ENCODE measurements at regions not wholly inside any gene's neighbourhood (a gene's known extent, or its start where the extent isn't known, plus 50 kb on each side); places are given as distances from the start of the nearest gene placed in this dataset.

DNA sequence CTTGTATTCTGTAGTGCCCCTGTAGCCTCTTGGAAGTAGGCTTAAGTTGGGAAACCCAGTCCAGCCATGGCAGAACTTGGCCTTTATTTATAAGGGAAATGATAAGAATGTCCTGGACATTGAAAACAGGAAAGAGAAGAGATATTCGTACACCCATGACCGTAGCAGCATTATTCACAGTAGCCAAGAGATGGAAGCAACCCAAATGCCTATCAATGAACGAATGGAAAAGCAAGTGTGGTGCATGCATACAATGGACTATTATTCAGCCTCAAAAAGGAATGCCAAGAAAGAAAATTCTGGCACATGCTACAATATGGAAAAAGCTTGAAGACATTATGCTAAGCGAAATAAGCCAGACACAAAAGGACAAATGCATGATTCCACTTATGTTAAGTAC, 315.3 kb downstream of the CXCL12 start:
- DNase-seq (ENCODE audit: low read depth, low spot score): no peak
- in situ Hi-C loops (cut with HindIII; ENCODE audit: low sequenced_read_pairs): no loop called here
- no peak for TF ChIP-seq CTCF (IDR thresholded peaks at IDR 0.05; ENCODE audit: low read depth, low read length)
- no peak overlapping the region for H3K4me3 ChIP-seq (ENCODE audit: low read depth, low read length)

GRCh38 chr10:44068716-44069482, 316.0 kb downstream of the CXCL12 start:
- no peak for TF ChIP-seq CTCF (IDR thresholded peaks at IDR 0.05; ENCODE audit: low read depth, low read length)
- in situ Hi-C loops (cut with HindIII; ENCODE audit: low sequenced_read_pairs): no loop called here
- DNase-seq (ENCODE audit: low read depth, low spot score): no peak
- H3K4me3 ChIP-seq (ENCODE audit: low read depth, low read length): no peak overlapping the region

- DNase-seq (ENCODE audit: low read depth, low spot score): no peak
- in situ Hi-C loops (cut with HindIII; ENCODE audit: low sequenced_read_pairs): no loop called here
- no peak overlapping the region for H3K4me3 ChIP-seq (ENCODE audit: low read depth, low read length)
- TF ChIP-seq CTCF (IDR thresholded peaks at IDR 0.05; ENCODE audit: low read depth, low read length): no peak
These were observed 317.5 kb downstream of the CXCL12 start for GRCh38 chr10:44067432-44067831.

DNA sequence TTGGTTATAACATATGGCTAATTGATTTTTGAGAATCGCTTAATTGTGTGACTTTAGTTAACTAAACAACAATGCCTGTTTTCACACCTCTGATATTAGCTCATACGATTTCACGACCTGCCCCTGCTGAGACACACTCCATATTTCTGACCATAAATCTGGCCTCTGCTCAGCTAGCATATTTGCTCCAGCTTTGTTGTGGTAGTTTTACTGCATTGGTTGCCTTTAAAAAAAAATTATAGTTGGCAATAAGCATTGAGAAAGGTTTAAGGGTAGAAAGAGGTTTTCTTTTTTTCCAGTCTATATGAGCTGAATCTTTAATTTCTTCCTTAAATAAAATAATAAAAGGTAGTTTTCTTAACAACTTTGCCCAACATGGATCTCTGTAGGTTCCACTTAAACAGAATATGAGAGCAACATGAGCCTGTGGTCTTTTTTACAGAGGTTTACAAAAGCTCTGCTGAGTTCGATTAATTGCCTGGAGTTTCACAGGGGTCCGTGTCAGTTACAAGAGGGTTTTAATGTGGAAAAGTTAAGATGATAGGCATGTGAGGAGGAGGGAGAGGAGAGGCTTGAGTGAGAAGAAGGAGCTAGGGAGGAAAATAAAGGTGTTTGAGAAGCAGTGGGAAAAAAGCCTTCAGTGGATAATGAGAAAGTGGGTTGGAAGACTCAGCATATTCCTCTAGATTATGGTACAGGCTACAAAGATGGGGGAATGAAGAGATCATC, 318.2 kb downstream of the CXCL12 start:
- in situ Hi-C loops (cut with HindIII; ENCODE audit: low sequenced_read_pairs): no loop called here
- DNase-seq (ENCODE audit: low read depth, low spot score): no peak
- no peak for TF ChIP-seq CTCF (IDR thresholded peaks at IDR 0.05; ENCODE audit: low read depth, low read length)
- H3K4me3 ChIP-seq (ENCODE audit: low read depth, low read length): no peak overlapping the region

DNA sequence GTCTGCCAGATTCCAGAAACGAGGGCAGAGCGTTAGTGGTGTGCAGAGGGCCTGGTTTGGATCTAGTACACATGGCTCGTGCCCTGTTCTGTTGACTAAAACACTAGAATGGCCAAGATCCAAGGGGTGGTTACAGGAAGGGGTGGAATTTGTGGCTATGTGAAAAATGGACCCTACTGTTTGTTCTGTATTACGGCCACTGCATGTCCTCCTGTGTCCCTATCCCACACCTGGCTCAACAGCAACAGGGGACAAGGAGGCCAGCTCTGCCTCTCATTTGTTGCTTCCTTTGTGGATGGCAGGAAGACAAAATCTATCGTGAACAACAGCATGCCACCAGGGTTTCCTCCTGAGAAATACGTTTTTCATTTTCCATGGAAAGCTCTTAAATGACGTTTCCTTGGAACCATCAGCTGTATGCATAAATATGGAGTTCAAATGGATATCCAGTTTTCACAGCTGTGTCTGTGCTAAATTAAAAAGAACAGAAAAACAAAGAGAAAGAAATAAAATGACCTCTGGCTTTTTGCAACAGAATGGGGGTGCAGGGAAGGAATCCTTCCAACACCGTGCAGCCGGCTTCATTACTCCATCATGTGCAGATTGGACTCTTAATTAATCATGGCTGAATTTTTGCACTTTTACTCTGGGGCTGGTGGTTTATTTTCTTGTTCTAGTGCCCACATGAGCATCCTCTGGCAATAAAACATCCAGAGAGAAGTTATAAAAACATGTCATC, 318.9 kb downstream of the CXCL12 start:
- TF ChIP-seq CTCF (IDR thresholded peaks at IDR 0.05; ENCODE audit: low read depth, low read length): no peak
- DNase-seq (ENCODE audit: low read depth, low spot score): no peak
- in situ Hi-C loops (cut with HindIII; ENCODE audit: low sequenced_read_pairs): no loop called here
- no peak overlapping the region for H3K4me3 ChIP-seq (ENCODE audit: low read depth, low read length)

DNA sequence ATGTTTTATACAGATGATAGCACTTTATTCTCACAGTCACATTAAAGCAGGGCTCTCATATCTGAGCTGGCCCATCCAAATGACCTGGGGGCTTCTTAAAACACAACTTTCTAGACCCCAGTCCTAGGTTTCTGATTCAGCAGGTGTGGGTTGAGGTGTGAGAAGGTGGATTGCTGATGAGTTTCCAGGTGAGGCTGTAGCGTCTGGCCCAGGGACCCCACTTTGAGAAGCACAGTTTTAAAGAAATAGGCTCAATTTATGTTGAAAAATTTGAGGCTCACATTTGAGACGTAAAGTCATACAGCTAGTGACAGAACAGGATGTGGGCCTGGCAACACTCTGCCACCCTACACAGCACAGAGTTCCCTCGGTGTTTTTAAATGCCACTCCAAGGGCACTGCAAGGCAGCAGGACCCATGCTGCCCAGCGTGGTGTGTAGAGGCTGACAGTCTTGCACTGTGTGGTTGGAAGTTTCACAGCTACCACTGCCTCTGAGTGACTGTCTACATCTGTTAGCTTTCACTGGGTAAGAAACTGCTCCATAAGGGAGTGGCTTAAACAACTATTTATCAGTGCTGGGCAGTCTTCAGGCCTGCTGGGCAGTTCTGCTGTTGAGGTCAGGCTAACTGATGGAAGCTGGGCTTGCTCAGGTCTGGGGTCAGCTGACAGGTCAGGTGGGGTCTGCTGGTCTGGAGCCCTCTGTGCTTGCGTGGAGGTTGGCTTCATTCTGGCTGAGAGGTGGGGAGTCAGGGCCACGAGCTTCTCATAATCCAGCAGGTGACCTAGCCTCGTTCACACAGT, 319.7 kb downstream of the CXCL12 start:
- no peak for TF ChIP-seq CTCF (IDR thresholded peaks at IDR 0.05; ENCODE audit: low read depth, low read length)
- no peak for DNase-seq (ENCODE audit: low read depth, low spot score)
- H3K4me3 ChIP-seq (ENCODE audit: low read depth, low read length): no peak overlapping the region
- in situ Hi-C loops (cut with HindIII; ENCODE audit: low sequenced_read_pairs): no loop called here
